ENCODE measurements at regions not wholly inside any gene's neighbourhood (a gene's known extent, or its start where the extent isn't known, plus 50 kb on each side); places are given as distances from the start of the nearest gene placed in this dataset.

DNA sequence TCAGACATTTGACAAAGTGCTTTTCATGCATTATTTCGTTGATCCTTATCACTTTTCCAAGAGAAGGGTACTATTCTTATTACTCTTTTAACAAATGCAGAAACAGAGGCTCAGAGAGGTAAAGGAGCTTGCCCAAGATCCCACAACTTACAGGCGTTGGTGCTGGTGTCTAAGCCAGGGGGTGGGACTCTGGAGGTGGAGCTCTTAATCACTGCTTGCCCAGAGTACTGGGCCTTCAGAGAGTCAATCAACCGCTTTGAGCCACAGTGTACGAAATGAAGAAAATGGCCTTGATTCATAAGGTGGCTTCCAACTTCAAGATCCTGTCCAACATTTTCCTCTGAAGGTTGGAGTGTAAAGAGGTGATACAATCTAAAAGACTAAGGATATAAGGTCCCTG lies 211.5 kb downstream of the NECTIN3 start:
- CTCF ChIA-PET, result no interaction called here
- Histone ChIP-seq H3K4me3 (ENCODE audit: low read depth, low read length) (no peak overlapping the region), H3K9me3 (ENCODE audit: control insufficient read depth, insufficient read depth, low read depth, low read length) (no peaks in the 10 kb centered on the region), H3K36me3 (ENCODE audit: control insufficient read depth in 2 of 2, insufficient read depth in 1 of 2, low read length in 2 of 2) (no peaks in the 10 kb centered on the region), H3K27ac (ENCODE audit: extremely low read depth, low read depth, low read length) (no peak overlapping the region), H3K4me1 (ENCODE audit: control insufficient read depth, insufficient read depth, low read length) (no peaks in the 10 kb centered on the region)
- POLR2A ChIA-PET, result no interaction called here
- TF ChIP-seq ZNF670 (tag by site-specific recombination; IDR thresholded peaks at IDR 0.05; ENCODE audit: low read depth), result no peak
- TF ChIP-seq ZNF140 (tag by site-specific recombination; IDR thresholded peaks at IDR 0.05), result no peak
- TF ChIP-seq ZNF311 (tag by site-specific recombination; IDR thresholded peaks at IDR 0.05; ENCODE audit: borderline replicate concordance), result no peak
- TF ChIP-seq ZNF791 (tag by site-specific recombination; IDR thresholded peaks at IDR 0.05), result no peak
- TF ChIP-seq ZFHX2 (tag by site-specific recombination; conservative IDR thresholded peaks at IDR 0.05), result no peak

DNA sequence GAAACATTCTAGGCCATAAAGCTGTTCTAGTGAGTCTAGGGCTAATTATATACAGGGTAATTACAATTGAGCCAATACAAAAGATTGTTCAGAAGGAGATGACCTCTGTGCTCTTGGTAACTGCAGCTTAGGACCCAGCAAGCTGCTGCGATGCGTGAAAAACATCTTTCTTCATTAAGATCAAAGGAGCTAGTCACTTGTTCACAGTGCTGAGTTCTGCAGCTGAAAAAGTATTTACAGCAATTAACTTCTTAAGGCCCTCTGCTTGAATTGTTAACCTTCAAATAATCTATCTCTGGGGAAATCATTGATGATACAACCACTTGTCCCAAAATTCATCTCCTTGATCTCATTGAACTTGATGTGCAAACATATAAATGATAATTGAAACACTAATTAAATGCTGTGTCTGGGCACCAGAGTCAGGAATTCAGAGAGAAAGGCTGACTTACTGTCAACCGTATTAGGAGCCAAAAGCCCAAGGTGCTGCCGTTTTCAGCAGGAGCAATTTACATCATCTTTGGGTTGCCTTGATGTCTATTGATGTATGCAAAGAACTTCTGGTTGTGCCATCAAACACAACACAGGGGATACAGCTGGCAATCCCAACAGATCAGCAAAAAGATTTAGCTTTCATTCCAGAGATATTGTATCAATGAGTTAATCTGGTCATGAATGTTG lies 213.0 kb downstream of the NECTIN3 start:
- TF ChIP-seq ZNF707 (tag by site-specific recombination; IDR thresholded peaks at IDR 0.05), result no peak
- no peak for TF ChIP-seq HOXD13 (CRISPR knock-in tag; IDR thresholded peaks at IDR 0.05; ENCODE audit: borderline replicate concordance)
- TF ChIP-seq, protein P1, sequence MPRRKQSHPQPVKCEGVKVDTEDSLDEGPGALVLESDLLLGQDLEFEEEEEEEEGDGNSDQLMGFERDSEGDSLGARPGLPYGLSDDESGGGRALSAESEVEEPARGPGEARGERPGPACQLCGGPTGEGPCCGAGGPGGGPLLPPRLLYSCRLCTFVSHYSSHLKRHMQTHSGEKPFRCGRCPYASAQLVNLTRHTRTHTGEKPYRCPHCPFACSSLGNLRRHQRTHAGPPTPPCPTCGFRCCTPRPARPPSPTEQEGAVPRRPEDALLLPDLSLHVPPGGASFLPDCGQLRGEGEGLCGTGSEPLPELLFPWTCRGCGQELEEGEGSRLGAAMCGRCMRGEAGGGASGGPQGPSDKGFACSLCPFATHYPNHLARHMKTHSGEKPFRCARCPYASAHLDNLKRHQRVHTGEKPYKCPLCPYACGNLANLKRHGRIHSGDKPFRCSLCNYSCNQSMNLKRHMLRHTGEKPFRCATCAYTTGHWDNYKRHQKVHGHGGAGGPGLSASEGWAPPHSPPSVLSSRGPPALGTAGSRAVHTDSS (tag by site-specific recombination; IDR thresholded peaks at IDR 0.05), result no peak
- TF ChIP-seq ZNF660 (tag by site-specific recombination; IDR thresholded peaks at IDR 0.05), result no peak
- no peak for TF ChIP-seq ZNF623 (tag by site-specific recombination; IDR thresholded peaks at IDR 0.05)
- TF ChIP-seq ZNF366 (tag by site-specific recombination; conservative IDR thresholded peaks at IDR 0.05), result no peak
- no peak for TF ChIP-seq SP3 (tag by site-specific recombination; IDR thresholded peaks at IDR 0.05)
- TF ChIP-seq ZNF433 (tag by site-specific recombination; IDR thresholded peaks at IDR 0.05; ENCODE audit: low read depth), result no peak
- no peak for TF ChIP-seq ZNF449 (tag by site-specific recombination; IDR thresholded peaks at IDR 0.05)
- TF ChIP-seq ZNF704 (tag by site-specific recombination; IDR thresholded peaks at IDR 0.05), result no peak
- Histone ChIP-seq H3K27ac (ENCODE audit: extremely low read depth, low read depth, low read length) (no peak overlapping the region), H3K4me3 (ENCODE audit: low read depth, low read length) (no peak overlapping the region), H3K9me3 (ENCODE audit: control insufficient read depth, insufficient read depth, low read depth, low read length) (no peaks in the 10 kb centered on the region), H3K4me1 (ENCODE audit: control insufficient read depth, insufficient read depth, low read length) (no peaks in the 10 kb centered on the region), H3K36me3 (ENCODE audit: control insufficient read depth in 2 of 2, insufficient read depth in 1 of 2, low read length in 2 of 2) (no peaks in the 10 kb centered on the region)
- ChIA-PET CTCF (interaction anchor here (0.6 kb wide), 1 partner anchor 41 kb away, joined by 3 read pairs; no protein-coding TSS in a partner anchor), POLR2A (no interaction called here)

GRCh38 chr3:111285184-111285538 lies 213.5 kb downstream of the NECTIN3 start:
- ChIA-PET CTCF (interaction anchor here (0.6 kb wide), 1 partner anchor 41 kb away, joined by 3 read pairs; no protein-coding TSS in a partner anchor), POLR2A (no interaction called here)
- Histone ChIP-seq H3K4me1 (ENCODE audit: control insufficient read depth, insufficient read depth, low read length) (no peaks in the 10 kb centered on the region), H3K9me3 (ENCODE audit: control insufficient read depth, insufficient read depth, low read depth, low read length) (no peaks in the 10 kb centered on the region), H3K36me3 (ENCODE audit: control insufficient read depth in 2 of 2, insufficient read depth in 1 of 2, low read length in 2 of 2) (no peaks in the 10 kb centered on the region), H3K4me3 (ENCODE audit: low read depth, low read length) (no peak overlapping the region), H3K27ac (ENCODE audit: extremely low read depth, low read depth, low read length) (no peak overlapping the region)
- TF ChIP-seq ZNF629 (tag by site-specific recombination; IDR thresholded peaks at IDR 0.05) (no peak), BCL11A (tag by site-specific recombination; IDR thresholded peaks at IDR 0.05; ENCODE audit: low read depth) (no peak), ZNF174 (tag by site-specific recombination; IDR thresholded peaks at IDR 0.05) (no peak)

All from HEK293 (cell line).